CMK (cell line): ENCODE measurements at regions not wholly inside any gene's neighbourhood (a gene's known extent, or its start where the extent isn't known, plus 50 kb on each side); places are given as distances from the start of the nearest gene placed in this dataset.

ENCODE experiments used
- DNase-seq: peaks from one replicate; pipeline ENCODE4 v3.0.0-alpha.2; 2010; ENCODE audit warnings: low read depth

DNA sequence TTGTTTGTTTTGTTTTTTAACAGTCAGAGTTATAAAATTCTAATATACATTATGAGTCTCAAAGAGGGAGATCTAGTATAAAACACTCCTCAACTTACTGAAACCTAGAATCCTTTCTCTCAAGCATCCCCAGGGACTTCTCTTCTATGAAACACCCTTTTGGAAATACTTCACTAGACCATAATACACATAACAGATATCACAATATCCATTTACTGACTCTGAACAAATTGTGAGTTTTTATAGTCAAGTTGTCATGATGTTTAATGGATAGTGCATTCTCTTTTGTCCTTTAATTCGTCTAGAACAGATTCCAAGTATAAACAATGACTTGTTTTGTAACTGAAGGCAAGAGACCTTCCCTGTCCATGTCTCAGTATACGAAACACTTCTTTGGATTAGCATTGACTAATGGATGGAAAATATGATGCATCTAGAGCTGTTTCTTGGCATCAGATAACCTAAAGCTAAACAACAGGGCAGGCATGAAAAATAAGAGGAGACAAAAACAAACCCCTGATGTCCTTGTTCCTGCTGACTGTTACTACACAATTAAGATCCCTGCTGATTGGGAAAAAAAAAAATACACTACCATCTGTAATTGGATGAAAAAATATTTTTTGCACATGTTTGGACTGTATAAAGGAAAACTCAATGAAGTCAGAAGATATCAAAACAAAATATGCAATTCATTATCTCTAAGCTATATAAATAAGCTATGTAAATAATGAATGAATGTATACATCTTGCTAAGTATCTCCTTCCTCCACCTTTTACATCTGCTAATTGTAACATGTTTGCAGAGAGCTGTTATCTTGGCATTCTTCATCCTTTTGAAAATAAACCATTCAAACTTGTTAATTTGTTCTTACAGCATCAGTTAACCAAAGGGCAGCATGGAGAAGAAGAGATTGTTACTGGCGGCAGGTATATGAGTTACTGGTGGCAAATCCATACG lies 214.2 kb downstream of the LACC1 start:
- DNase-seq = no peak

DNA sequence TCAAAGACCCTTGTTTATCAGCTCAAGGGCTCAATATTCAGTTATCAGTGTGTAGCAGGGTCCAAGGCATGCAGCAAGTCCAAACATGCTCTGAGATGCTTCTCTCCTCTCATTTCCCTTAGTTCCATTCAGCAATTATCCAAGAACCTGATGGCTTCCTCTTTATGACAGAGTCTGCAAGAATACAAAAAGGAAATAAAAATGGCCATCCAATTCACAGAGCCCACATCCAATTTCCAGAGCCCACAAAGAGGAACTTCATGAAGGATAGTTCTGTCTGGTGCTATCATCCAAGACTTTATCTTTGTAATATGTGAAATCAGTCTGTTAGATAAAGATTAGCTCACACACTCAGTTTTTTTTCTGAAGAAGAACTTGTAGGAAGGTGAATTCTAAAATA lies 217.2 kb downstream of the LACC1 start:
- DNase-seq = no peak

DNA sequence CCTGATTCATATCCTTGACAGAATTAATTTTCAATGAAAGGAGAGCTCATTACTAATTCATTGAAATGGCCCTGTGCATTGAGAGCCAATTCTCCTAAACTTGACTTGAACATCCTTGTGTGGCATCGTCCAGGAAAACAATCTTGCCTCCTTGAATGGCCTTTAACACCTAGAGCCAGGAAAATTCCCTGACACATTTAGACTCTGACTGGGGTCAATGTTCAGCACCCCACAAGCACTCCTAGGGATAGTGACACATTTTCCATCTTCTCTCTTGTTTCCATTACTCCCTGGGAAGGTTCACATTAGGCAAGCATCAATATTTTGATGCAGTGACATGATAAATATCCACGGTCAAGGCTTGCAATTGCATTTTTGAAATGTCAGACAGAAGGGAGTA lies 218.9 kb downstream of the LACC1 start:
- no peak for DNase-seq

DNA sequence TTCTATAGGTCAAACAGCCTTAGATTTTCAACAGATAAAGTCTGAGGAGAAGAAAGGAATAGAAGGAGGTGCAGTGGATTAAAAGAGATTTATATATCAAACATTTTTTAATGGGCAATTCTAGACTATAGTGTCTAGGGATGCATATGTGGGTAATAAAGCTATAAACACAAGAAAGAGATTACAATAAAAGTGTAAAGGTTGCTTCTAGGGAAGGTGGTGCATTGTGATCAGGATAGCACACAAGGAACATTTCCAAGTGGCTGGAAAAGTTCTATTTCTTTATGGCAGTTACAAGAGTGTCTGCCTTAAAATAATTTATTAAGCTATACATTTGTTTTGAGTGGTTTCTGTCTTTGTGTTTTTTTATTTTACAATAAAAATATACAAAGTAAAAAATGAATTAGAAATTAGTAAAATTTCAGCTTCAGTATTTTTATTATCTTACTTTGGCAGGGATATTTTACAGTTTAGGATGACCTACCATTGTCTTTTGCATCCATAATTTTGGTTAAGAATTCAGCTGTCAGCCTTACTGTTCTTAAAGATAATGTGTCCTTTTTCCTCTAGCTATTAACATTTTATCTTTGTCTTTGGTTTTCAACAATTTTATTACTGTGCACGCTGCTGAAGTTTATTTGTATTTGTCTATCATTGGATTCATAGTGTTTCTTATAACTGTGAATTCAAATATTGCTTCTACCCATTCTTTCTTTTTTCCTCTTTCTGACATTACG lies 221.8 kb downstream of the LACC1 start:
- no peak for DNase-seq

DNA sequence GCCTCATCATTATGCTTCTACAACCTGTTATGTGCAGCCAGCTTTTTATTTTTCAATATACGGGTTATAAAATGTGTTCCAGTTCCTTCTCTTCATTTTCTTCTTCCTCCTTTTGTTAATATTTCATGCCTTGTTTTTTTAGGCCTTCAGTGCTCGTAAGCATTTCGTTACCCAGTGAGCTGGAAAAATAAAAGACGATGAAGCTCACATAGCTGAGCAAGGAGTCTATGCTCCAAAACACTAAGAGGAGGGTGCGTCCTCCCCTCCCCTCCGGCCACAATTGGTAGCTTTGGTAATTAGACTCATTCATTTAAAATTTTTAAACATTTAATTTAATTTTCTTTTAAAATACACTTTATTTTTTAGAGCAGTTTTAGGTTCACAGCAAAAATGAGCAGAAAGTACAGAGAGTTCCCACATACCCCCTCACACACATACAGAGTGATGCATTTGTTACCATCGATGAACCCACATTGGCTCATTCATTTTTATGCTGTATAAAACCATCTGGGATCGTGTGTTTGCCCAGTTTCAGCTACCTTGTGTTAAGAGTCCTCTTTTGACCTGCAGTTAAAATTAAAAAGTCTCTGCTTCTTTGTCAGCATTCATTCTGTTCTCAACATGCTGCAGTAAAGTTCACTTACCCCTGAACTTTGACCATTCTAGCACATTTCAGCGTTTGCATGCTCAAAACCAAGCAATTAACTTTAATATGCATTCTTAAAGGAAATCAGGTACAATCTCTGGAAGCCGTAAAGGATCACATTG lies 223.9 kb downstream of the LACC1 start:
- no peak for DNase-seq

DNA sequence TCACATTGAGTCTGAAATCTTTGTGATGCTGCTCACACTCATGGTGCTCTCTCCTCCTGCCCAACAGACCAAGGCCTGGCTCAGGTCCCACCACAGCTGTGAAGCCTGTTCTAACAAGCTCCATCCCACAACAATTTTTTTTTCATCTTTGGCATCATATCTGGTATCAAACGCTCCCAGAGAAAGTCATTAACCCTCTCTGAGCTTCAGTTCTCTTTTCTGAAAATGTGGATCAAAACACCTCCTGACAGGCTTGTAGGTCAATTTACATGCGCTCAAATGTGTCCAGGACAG lies 224.4 kb downstream of the LACC1 start:
- DNase-seq = no peak

DNA sequence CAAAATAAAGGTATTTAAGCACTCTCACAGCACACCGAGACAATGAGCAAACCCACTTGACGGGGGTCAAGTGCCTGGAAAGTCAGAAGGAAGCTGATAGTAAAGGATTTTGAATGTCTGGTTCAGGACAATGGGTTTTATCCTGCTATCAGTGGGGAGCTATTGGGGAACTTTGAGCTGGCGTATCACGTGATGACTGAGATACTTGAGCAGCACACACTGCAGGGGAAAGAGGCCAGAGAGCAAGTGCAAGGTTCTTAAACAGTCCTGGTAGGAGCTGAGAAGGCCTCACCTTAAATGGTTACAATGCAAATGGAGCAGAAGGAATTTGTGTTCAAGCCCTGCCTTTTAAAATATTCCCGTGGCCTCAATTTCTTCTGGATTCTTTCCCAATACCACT lies 225.3 kb downstream of the LACC1 start:
- no peak for DNase-seq

DNA sequence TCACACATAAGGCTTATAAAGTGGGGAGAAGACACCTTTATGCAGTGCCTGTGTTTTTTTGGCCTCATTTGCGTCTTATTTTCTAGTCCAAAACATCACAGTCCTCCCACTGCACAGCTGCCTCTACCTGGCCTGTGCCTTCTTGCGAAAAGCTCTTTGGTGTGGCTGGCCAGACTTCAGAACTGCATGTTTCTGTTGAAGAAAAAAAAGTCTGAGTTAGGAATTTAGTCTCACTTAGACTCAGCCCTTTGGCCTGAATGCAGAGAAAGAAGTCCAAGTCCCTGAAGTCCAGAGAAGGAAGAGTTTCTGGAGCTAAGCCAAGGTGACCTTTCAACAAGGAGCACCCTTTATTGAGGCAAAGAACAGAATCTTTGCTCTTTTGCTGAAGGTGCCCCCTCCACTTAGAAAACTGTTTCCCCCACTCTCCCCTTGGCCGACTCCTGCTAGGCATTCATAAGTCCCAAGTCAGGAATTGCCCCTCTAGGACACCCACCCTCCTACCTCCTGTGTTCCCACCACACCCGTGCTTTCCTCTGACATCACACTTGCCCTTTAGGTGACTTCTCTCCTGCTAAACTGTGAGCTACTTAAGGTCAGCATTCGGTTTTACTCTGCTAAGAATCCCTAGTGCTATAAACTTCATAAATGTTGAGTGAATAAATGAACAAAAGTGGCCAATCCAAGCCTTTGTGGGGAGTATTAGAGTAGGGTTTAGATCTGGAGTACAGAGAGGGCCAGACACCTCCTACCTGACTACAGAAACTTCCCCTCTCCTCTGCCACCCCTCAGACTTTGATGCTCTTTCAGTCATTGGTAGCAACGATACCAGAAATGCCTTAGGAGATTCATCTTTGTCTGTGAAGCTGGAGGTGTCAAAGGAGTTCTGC lies 226.8 kb downstream of the LACC1 start:
- no peak for DNase-seq

DNA sequence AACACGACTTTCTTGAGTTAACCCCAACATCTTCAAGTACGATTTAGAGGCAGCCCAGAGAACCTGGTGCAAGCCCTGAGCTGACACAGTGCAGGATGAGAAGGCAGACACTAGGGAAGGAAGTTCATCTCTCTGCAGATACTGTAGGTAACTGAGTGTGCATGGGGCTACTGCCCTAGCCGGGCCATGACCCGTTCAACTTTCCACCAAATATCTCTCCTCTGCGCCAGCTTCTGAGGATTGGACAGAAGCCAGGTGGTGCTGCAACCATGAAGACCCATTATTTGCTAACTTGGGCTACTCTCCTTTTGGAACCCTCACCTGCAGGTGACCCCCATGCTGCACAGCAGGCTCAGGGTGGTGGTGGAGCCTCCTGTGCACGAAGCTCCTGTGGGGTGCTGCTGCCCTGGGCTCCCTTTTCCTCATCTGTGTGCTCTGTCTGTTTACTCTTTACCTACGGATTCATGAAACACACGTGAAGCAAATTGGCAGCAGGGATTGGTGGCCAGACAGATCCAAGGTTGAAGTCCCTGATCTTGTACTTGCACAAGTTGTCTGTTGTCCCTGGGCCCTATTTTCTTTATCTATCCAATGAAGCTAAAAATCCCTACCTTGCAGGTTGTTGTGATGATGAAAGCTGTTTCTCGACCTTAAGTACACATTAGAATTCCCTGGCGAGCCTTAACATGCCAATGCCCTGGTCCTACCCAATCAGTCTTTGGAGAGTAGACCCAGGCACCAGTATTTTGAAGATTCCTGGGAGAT lies 227.8 kb downstream of the LACC1 start:
- no peak for DNase-seq

DNA sequence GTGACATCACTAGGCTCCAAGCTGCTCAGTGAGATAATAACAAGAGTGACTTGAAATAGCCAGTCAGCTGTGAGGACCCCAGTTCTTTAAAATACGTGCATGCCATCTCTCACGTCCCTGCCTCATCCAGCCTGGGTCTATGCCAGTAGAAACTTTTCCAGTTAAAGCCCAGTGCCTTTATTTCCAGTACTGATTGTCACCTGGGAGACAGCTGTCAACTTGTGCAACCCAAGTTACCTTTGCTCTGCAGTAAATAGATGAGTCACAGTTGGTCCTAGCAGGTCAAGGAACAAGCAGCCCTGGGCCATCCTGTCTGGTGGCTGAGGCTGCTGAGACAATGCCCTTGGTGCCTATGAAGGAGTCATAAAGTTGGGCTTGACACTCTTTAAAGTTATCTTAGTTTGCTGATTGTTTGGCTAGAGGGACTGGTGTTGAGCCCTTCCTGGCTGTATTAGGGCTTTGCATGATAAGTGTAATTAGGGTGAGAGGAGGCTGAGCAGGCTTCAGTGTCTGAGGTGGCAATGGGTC lies 228.7 kb downstream of the LACC1 start:
- DNase-seq = no peak

DNA sequence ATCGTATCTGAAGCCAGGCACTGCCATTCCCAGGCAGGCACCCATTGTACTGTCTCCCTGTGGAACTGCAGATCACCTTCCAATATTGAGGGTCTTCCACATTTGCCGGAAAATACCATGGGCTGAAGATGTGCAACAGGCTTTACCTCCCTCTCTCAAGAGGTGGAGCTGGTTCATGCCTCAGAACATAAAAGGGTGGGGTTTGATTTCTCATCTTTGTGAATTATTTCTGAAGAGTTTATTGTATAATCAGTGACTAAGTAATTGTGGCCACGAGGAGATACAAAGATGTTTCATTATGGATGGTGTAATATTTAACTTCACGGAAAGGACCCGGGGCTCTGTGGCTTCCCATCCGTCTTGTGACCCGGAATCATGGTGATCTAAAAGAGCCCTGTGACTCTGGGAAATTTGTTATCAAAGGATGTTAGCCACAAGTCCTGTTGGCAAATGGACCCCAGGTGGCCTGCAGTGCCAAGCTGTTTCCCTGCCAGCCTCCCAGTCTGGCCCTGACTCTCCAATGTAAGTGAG lies 230.5 kb downstream of the LACC1 start:
- DNase-seq = no peak

DNA sequence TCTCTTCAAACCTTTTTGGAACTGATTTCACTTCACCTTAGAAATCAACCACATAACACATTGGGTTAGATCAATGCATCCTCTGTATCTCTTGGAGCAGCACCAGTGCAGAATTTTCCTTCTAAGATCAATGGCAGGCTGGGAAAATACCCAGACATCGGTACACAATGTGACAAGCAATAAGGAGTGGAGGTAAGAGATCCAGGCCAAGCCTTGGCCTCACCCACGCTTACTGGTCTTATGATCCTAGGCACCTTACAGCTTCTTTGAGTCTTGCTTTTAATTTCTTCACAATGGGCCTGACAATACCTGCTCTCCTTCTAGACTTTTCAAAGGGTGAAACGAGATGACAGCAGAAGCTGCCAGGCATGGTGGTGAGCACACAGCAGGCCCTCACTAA lies 232.0 kb downstream of the LACC1 start:
- DNase-seq = no peak

DNA sequence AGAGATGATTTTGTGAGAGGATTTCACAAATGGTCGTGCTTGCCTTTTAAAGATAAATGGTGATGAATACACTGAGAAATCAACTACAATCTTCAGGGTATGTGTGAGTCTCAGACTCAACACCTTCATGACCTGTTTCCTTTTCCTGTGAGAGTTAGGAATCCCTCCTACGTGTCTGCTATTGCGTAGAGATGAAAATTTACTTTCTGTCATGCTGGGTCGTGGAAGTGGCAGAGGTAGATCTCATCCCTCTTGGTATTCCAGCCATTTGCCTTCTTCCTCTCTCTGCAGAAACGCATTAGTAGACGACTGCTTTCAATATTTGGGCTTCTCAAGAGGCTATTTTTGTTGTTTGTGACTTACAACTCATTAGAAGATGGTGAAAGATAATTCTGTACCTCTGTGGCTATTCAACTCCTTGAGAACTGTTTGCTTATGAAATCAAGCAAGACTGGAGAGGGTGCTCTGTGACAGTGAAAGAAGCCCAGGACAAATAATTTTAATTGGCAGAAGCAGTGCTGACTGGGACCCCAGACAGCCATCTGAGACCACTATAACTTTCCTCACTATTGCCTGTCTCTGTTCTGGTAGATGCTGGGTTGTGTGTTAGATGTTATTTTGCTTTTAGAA lies 233.1 kb downstream of the LACC1 start:
- DNase-seq = no peak

DNA sequence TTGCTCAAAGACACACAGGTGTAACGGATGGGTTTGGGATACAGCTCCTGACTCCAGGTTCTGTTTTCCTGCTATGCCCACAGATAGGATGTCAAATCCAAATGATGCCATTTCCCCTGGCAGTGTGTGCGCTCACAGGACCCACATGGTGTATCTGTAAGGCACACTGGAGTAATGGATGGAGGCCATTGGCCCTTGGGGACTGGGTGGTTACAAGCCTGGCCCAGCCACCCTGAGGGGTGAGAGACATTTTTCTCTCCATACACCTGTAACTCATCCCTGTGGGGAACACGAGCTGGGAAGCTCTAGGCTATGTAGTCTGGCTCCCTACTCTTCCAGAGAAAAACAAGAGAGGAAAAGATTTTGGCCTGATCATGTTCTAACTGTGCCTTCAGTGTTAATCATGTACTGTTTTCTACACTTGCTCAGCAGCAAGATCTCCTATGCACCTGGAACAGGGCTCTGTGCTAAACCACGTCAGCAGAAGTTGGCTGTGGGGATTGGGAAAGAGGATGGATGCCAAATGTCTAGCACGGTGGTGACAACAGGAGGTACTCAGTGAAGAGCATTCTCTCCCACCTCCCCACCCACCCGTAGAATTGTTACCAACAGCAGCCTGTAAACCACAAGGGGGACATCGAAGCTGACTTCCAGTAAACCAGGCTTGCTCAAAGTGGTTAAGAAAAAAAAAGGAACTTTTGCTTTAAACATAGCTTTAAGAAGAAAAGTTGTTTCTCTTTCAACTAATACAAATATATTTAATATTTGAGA lies 237.0 kb downstream of the LACC1 start:
- DNase-seq = no peak

DNA sequence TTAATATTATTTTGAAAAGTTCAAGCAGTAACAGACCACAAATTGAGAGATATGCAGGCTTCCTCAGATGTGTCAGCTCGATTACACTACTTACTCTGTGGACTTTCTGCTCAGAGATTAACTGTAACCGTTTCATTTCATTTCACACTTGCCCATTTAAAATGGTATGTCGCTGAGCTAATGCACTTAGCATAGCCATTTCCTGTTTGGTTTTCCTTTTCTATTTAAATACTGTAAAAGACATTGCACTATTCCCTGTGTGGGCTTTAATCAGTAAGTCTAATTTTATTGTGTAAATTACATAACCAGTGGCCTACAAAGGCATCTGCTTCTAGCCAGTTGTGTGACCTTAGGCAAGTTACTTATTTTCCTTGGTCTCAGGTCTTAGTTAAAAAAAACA lies 237.6 kb downstream of the LACC1 start:
- no peak for DNase-seq

DNA sequence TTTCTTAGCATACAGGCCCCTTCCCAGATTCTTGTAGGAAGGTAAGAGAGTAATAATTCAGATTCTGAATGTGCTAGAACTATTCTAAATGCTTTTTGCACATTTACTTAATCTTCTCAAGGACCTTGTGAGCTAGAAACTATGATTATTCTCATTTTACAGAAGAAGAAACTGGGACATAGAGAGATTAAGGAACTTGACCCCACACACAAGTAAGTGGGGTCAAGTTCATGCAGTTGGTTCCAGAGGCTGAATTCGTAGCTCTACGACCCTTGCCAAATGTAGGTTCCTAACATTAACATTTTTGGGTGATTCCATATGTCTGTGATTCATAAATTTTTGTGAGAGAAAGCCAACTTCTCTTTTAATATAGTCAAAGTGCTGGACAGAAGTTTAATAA lies 238.1 kb downstream of the LACC1 start:
- DNase-seq = no peak

DNA sequence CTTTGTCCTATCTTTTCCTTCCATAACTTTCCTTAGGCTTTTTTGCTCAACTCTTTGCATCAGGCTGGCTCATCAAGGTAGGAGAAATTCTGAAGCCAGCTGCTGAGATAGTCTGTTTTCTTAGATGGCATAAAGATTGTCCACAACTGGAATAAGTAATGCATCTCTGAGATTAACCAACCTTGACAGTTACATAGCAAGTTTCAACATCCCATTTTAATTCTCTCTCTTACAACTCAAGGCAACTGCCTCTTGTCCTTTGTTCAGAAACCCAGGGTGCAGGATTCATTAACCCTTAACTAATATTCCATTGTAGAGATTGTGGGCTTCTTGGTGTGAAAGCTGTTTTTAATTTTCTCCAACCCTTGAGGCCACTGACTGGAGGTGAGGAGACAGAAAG lies 239.2 kb downstream of the LACC1 start:
- no peak for DNase-seq

DNA sequence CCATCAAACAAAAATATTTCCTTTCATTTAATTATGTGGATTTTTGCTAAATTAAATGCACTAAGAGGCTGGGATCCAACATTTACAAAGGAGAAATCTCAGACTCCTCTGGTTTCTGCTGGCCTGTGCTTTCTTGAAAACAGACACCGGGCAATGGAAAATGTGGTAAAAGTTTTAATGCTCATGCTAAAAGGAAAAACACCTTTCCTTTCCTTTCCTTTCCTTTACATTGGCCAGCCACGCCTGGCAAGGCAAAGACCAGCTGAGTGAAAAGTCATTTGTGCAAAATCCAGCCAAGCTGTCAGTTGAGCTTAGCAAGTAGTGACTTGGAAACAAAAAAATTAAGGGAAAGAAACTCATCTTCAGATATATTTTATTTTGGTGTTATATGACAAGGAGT lies 240.3 kb downstream of the LACC1 start:
- DNase-seq = no peak
